Activated CD4-positive, alpha-beta T cell treated with anti-CD3 and anti-CD28 coated beads for 36 hours (primary cell): ENCODE measurements at regions not wholly inside any gene's neighbourhood (a gene's known extent, or its start where the extent isn't known, plus 50 kb on each side); places are given as distances from the start of the nearest gene placed in this dataset.

ENCODE experiments used
- ATAC-seq: fragments of 200-7000 bp; cut with Tn5 transposase; one replicate; pipeline ENCODE4 v1.10.0; 2021; ENCODE audit warnings: mild to moderate bottlenecking, moderate library complexity
- CTCF ChIA-PET: fragments of 350-600 bp; sonication (Branson Sonifier 250); formaldehyde crosslinking; loops from one replicate; lab custom pipeline; 2021; ENCODE audit warnings: antibody characterized with exemption; lab: Charles Lee
- POLR2A ChIA-PET: fragments of 350-600 bp; sonication (Branson Sonifier 250); formaldehyde crosslinking; loops from one replicate; lab custom pipeline; 2021; ENCODE audit warnings: antibody characterized with exemption, inconsistent platforms; lab: Charles Lee
- DNase-seq: peaks from one replicate; pipeline ENCODE4 v3.0.0-alpha.2; 2020
- H3K27ac Mint-ChIP-seq: one replicate; pipeline ENCODE4 v1.8.0; 2021; ENCODE audit warnings: mixed read lengths
- H3K27me3 Mint-ChIP-seq: one replicate; pipeline ENCODE4 v1.8.0; 2021; ENCODE audit warnings: mixed read lengths
- H3K36me3 Mint-ChIP-seq: one replicate; pipeline ENCODE4 v1.8.0; 2021; ENCODE audit warnings: low read depth, mixed read lengths
- H3K4me1 Mint-ChIP-seq: one replicate; pipeline ENCODE4 v1.8.0; 2021; ENCODE audit warnings: mixed read lengths
- H3K4me3 Mint-ChIP-seq: one replicate; pipeline ENCODE4 v1.8.0; 2021; ENCODE audit warnings: mild to moderate bottlenecking, moderate library complexity, mixed read lengths
- H3K9me3 Mint-ChIP-seq: one replicate; pipeline ENCODE4 v1.8.0; 2021; ENCODE audit warnings: low read depth, mixed read lengths
- intact Hi-C, 2 experiments: fragments of 100-400 bp; cut with DNase I in 1 of 2; cut with micrococcal nuclease in 1 of 2; formaldehyde crosslinking; loops; one replicate each; pipeline versions ENCODE4 v1.14.2 to v1.15.1; 2022 to 2024; cut with DNase I, micrococcal nuclease

GRCh38 chr2:486371-486770 is 190.8 kb downstream of the TMEM18 start:
- POLR2A ChIA-PET, result no interaction called here
- CTCF ChIA-PET, result no interaction called here
- Mint-ChIP-seq H3K27me3 (no peaks in the 10 kb centered on the region), H3K4me3 (no peak overlapping the region), H3K27ac (no peak overlapping the region), H3K36me3 (no peaks in the 10 kb centered on the region), H3K4me1 (no peaks in the 10 kb centered on the region), H3K9me3 (no peaks in the 10 kb centered on the region)
- DNase-seq, result no peak
- intact Hi-C loops, result no loop called here
- ATAC-seq, result no peak

GRCh38 chr2:481388-481787 is 193.5 kb upstream of the ALKAL2 start:
- intact Hi-C loops, result no loop called here

GRCh38 chr2:479490-480176 is 191.7 kb upstream of the ALKAL2 start:
- ATAC-seq, result no peak
- Mint-ChIP-seq H3K27me3 (peaks cover 8% of the 10 kb centered on the region), H3K36me3 (no peaks in the 10 kb centered on the region), H3K9me3 (peaks cover 2% of the 10 kb centered on the region), H3K27ac (no peak overlapping the region), H3K4me1 (no peaks in the 10 kb centered on the region), H3K4me3 (no peak overlapping the region)
- intact Hi-C loops, result no loop called here
- no peak for DNase-seq
- CTCF ChIA-PET, result no interaction called here
- POLR2A ChIA-PET, result no interaction called here

More at GRCh38 chr2:481388-481787, 193.5 kb upstream of the ALKAL2 start:
- no peaks in the 10 kb centered on the region for H3K4me1 Mint-ChIP-seq
- H3K36me3 Mint-ChIP-seq, result no peaks in the 10 kb centered on the region
- ATAC-seq (no peak), DNase-seq (no peak)
- CTCF ChIA-PET, result no interaction called here
- peaks cover 4% of the 10 kb centered on the region for H3K27me3 Mint-ChIP-seq
- H3K4me3 Mint-ChIP-seq, result no peak overlapping the region
- no peaks in the 10 kb centered on the region for H3K9me3 Mint-ChIP-seq
- POLR2A ChIA-PET, result no interaction called here
- H3K27ac Mint-ChIP-seq, result no peak overlapping the region

GRCh38 chr2:479031-479430 is 191.1 kb upstream of the ALKAL2 start:
- ChIA-PET POLR2A (no interaction called here), CTCF (no interaction called here)
- Mint-ChIP-seq H3K27ac (no peak overlapping the region), H3K9me3 (peaks cover 2% of the 10 kb centered on the region), H3K4me1 (no peaks in the 10 kb centered on the region), H3K36me3 (no peaks in the 10 kb centered on the region), H3K27me3 (peaks cover 8% of the 10 kb centered on the region), H3K4me3 (no peak overlapping the region)
- DNase-seq, result no peak
- no peak for ATAC-seq
- intact Hi-C loops, result no loop called here

- intact Hi-C loops, result no loop called here
- Mint-ChIP-seq H3K9me3 (peaks cover 8% of the 10 kb centered on the region), H3K4me3 (no peak overlapping the region), H3K4me1 (peaks cover 6% of the 10 kb centered on the region), H3K36me3 (no peaks in the 10 kb centered on the region), H3K27me3 (peaks cover 24% of the 10 kb centered on the region), H3K27ac (no peak overlapping the region)
- DNase-seq, result no peak
- ATAC-seq, result no peak
- ChIA-PET CTCF (interaction anchor here (0.8 kb wide), 1 partner anchor 253 kb away, joined by 3 read pairs; no protein-coding TSS in a partner anchor), POLR2A (no interaction called here)
Observed at GRCh38 chr2:471560-471959, 183.7 kb upstream of the ALKAL2 start.

- ChIA-PET CTCF (no interaction called here), POLR2A (no interaction called here)
- no peak overlapping the region for H3K27ac Mint-ChIP-seq
- H3K4me3 Mint-ChIP-seq, result no peak overlapping the region
- intact Hi-C loops, result no loop called here
- H3K27me3 Mint-ChIP-seq, result peaks cover 28% of the 10 kb centered on the region
- DNase-seq, result no peak
- H3K36me3 Mint-ChIP-seq, result no peaks in the 10 kb centered on the region
- H3K4me1 Mint-ChIP-seq, result peaks cover 6% of the 10 kb centered on the region
- peaks cover 6% of the 10 kb centered on the region for H3K9me3 Mint-ChIP-seq
- no peak for ATAC-seq
Observed at GRCh38 chr2:469514-469913, 181.6 kb upstream of the ALKAL2 start.

GRCh38 chr2:468648-469336 is 180.9 kb upstream of the ALKAL2 start:
- peaks cover 6% of the 10 kb centered on the region for H3K4me1 Mint-ChIP-seq
- ATAC-seq (no peak), DNase-seq (no peak)
- H3K4me3 Mint-ChIP-seq, result no peak overlapping the region
- ChIA-PET CTCF (no interaction called here), POLR2A (no interaction called here)
- H3K27me3 Mint-ChIP-seq, result peaks cover 28% of the 10 kb centered on the region
- intact Hi-C loops, result no loop called here
- no peaks in the 10 kb centered on the region for H3K36me3 Mint-ChIP-seq
- H3K9me3 Mint-ChIP-seq, result peaks cover 6% of the 10 kb centered on the region
- no peak overlapping the region for H3K27ac Mint-ChIP-seq

GRCh38 chr2:467892-468647 is 180.2 kb upstream of the ALKAL2 start:
- ChIA-PET CTCF (no interaction called here), POLR2A (no interaction called here)
- H3K27me3 Mint-ChIP-seq, result peaks cover 28% of the 10 kb centered on the region
- intact Hi-C loops, result no loop called here
- ATAC-seq, result no peak
- H3K4me3 Mint-ChIP-seq, result no peak overlapping the region
- peaks cover 6% of the 10 kb centered on the region for H3K4me1 Mint-ChIP-seq
- H3K36me3 Mint-ChIP-seq, result no peaks in the 10 kb centered on the region
- peaks cover 6% of the 10 kb centered on the region for H3K9me3 Mint-ChIP-seq
- no peak for DNase-seq
- H3K27ac Mint-ChIP-seq, result no peak overlapping the region

- no peak overlapping the region for H3K27ac Mint-ChIP-seq
- POLR2A ChIA-PET, result no interaction called here
- peaks cover 6% of the 10 kb centered on the region for H3K4me1 Mint-ChIP-seq
- ATAC-seq (no peak), DNase-seq (no peak)
- CTCF ChIA-PET, result no interaction called here
- H3K4me3 Mint-ChIP-seq, result no peak overlapping the region
- H3K27me3 Mint-ChIP-seq, result peaks cover 28% of the 10 kb centered on the region
- H3K36me3 Mint-ChIP-seq, result no peaks in the 10 kb centered on the region
- intact Hi-C loops, result no loop called here
- H3K9me3 Mint-ChIP-seq, result peaks cover 1% of the 10 kb centered on the region
Observed at GRCh38 chr2:467543-467891, 179.6 kb upstream of the ALKAL2 start.

GRCh38 chr2:467101-467500 is 179.2 kb upstream of the ALKAL2 start:
- no peak for DNase-seq
- Mint-ChIP-seq H3K27me3 (peaks cover 31% of the 10 kb centered on the region), H3K36me3 (no peaks in the 10 kb centered on the region), H3K4me1 (peaks cover 6% of the 10 kb centered on the region), H3K27ac (no peak overlapping the region), H3K9me3 (no peaks in the 10 kb centered on the region), H3K4me3 (no peak overlapping the region)
- ChIA-PET POLR2A (no interaction called here), CTCF (no interaction called here)
- intact Hi-C loops, result no loop called here
- ATAC-seq, result no peak

- Mint-ChIP-seq H3K4me1 (peaks cover 27% of the 10 kb centered on the region), H3K27me3 (peaks cover 45% of the 10 kb centered on the region), H3K36me3 (no peaks in the 10 kb centered on the region), H3K4me3 (no peak overlapping the region), H3K27ac (no peak overlapping the region), H3K9me3 (no peaks in the 10 kb centered on the region)
- CTCF ChIA-PET, result no interaction called here
- POLR2A ChIA-PET, result no interaction called here
- ATAC-seq (no peak), DNase-seq (no peak)
- intact Hi-C loops, result no loop called here
Observed at GRCh38 chr2:464562-465309, 176.8 kb upstream of the ALKAL2 start.
